AG20443 (cell line): ENCODE measurements at regions not wholly inside any gene's neighbourhood (a gene's known extent, or its start where the extent isn't known, plus 50 kb on each side); places are given as distances from the start of the nearest gene placed in this dataset.
A peak's percentile ranks its signal among the peaks of the same experiment; 100 is the strongest.
"Not testable (repeated sequence)": the region's sequence is repeated elsewhere in the genome, so short reads cannot be mapped to it uniquely, and the experiment has no call there.

Source experiments
- DNase-seq: peaks from one replicate; pipeline ENCODE4 v3.0.0; 2012; ENCODE audit warnings: low spot score, mixed read lengths

GRCh38 chr7:13092708-13093005, 405.2 kb downstream of the ARL4A start:
- no peak for DNase-seq

GRCh38 chr7:13093160-13093559, 405.7 kb downstream of the ARL4A start:
- no peak for DNase-seq

- DNase-seq = no peak
Observed at GRCh38 chr7:13097499-13097898, 410.1 kb downstream of the ARL4A start.

GRCh38 chr7:13098161-13098560, 410.7 kb downstream of the ARL4A start:
- no peak for DNase-seq

- DNase-seq = no peak
Observed at GRCh38 chr7:13099154-13099795, 411.8 kb downstream of the ARL4A start.

GRCh38 chr7:13104128-13104527, 416.7 kb downstream of the ARL4A start:
- DNase-seq = no peak

GRCh38 chr7:13105209-13105608, 417.8 kb downstream of the ARL4A start:
- DNase-seq = no peak

- no peak for DNase-seq
Observed at GRCh38 chr7:13106513-13106912, 419.1 kb downstream of the ARL4A start.

GRCh38 chr7:13107291-13107690, 419.9 kb downstream of the ARL4A start:
- DNase-seq = no peak

GRCh38 chr7:13108061-13108460, 420.6 kb downstream of the ARL4A start:
- no peak for DNase-seq

GRCh38 chr7:13109201-13109600, 421.8 kb downstream of the ARL4A start:
- no peak for DNase-seq

GRCh38 chr7:13110107-13110506, 422.7 kb downstream of the ARL4A start:
- no peak for DNase-seq

- no peak for DNase-seq
Observed at GRCh38 chr7:13111230-13111629, 423.8 kb downstream of the ARL4A start.

- not testable (repeated sequence) for DNase-seq
Observed at GRCh38 chr7:13114240-13114639, 426.8 kb downstream of the ARL4A start.

- no peak for DNase-seq
Observed at GRCh38 chr7:13115157-13115772, 427.8 kb downstream of the ARL4A start.

GRCh38 chr7:13115855-13116254, 428.4 kb downstream of the ARL4A start:
- no peak for DNase-seq

- DNase-seq = peak; percentile 37
Observed at GRCh38 chr7:13117103-13117502, 429.7 kb downstream of the ARL4A start.

GRCh38 chr7:13117592-13117991, 430.2 kb downstream of the ARL4A start:
- no peak for DNase-seq

- DNase-seq = not testable (repeated sequence)
Observed at GRCh38 chr7:13124629-13125028, 437.2 kb downstream of the ARL4A start.

GRCh38 chr7:13126347-13126746, 438.9 kb downstream of the ARL4A start:
- DNase-seq = no peak

- no peak for DNase-seq
Observed at GRCh38 chr7:13130321-13130720, 442.9 kb downstream of the ARL4A start.

- not testable (repeated sequence) for DNase-seq
Observed at GRCh38 chr7:13130906-13131305, 443.5 kb downstream of the ARL4A start.

GRCh38 chr7:13132314-13132713, 444.9 kb downstream of the ARL4A start:
- no peak for DNase-seq

- not testable (repeated sequence) for DNase-seq
Observed at GRCh38 chr7:13136345-13136744, 448.9 kb downstream of the ARL4A start.
